K562 (cell line): ENCODE measurements at regions not wholly inside any gene's neighbourhood (a gene's known extent, or its start where the extent isn't known, plus 50 kb on each side); places are given as distances from the start of the nearest gene placed in this dataset.
A peak's percentile ranks its signal among the peaks of the same experiment; 100 is the strongest.

Source experiments
- ARID1B ChIP-seq: fragments of 450-650 bp; IDR thresholded peaks from 2 replicates; pipeline ENCODE4 v1.6.1; 2016; ENCODE audit warnings: antibody characterized with exemption, mild to moderate bottlenecking, inconsistent platforms
- CHD4 ChIP-seq: fragments of 200-600 bp; sonication (generic); IDR thresholded peaks from 3 replicates; pipeline ENCODE4 v1.6.1; 2012; ENCODE audit warnings: low read depth, mild to moderate bottlenecking, mixed read lengths, low read length, inconsistent platforms; ENCODE audit not compliant: insufficient read depth, insufficient replicate concordance, poor library complexity, severe bottlenecking
- CTBP1 ChIP-seq: fragments of 450-650 bp; IDR thresholded peaks from 2 replicates; pipeline ENCODE4 v1.6.1; 2016; ENCODE audit warnings: borderline replicate concordance
- FOXJ3 ChIP-seq: sonication (generic); formaldehyde crosslinking; IDR thresholded peaks from 2 replicates; pipeline ENCODE4 v1.4.0; 2020; ENCODE audit warnings: mild to moderate bottlenecking, missing genetic modification reagents
- FOXK1 ChIP-seq: sonication (generic); formaldehyde crosslinking; IDR thresholded peaks from 2 replicates; pipeline ENCODE4 v1.8.0; 2022; ENCODE audit warnings: missing genetic modification reagents, mild to moderate bottlenecking, borderline replicate concordance
- HDAC6 ChIP-seq: IDR thresholded peaks from 2 replicates; pipeline ENCODE4 v1.6.1; 2012; ENCODE audit warnings: low read depth, mild to moderate bottlenecking, control low read depth, inconsistent platforms, low read length, moderate library complexity
- JUND ChIP-seq, 2 experiments: IDR thresholded peaks; 2 replicates in 1 of 2; 3 replicates in 1 of 2; pipeline ENCODE4 v1.6.1; 2011; ENCODE audit warnings: borderline replicate concordance in 2 of 2, low read depth in 2 of 2, low read length in 2 of 2, improper control_type of control experiment in 1 of 2, missing biosample characterization in 1 of 2, missing genetic modification characterization in 1 of 2, missing genetic modification reagents in 1 of 2
- MEF2D ChIP-seq: conservative IDR thresholded peaks from 2 replicates; pipeline ENCODE4 v1.6.1; 2016; ENCODE audit warnings: low read depth, missing genetic modification characterization, missing compliant biosample characterization
- MTF1 ChIP-seq: fragments of 250-450 bp; sonication (Bioruptor Pico); IDR thresholded peaks from 2 replicates; pipeline ENCODE4 v1.9.0; 2021; ENCODE audit warnings: moderate library complexity, mild to moderate bottlenecking, inconsistent platforms, borderline replicate concordance
- NONO ChIP-seq, 2 experiments: fragments of 200-400 bp in 1 of 2; fragments of 450-650 bp in 1 of 2; formaldehyde crosslinking in 1 of 2; IDR thresholded peaks; 2 replicates each; pipeline ENCODE4 v1.6.1; 2017; ENCODE audit warnings: low read depth in 2 of 2, mild to moderate bottlenecking in 2 of 2, moderate library complexity in 2 of 2, low read length in 1 of 2
- PTBP1 ChIP-seq: fragments of 200-400 bp; formaldehyde crosslinking; IDR thresholded peaks from 2 replicates; pipeline ENCODE4 v1.6.1; 2017; ENCODE audit warnings: low read depth, low read length
- PTRF ChIP-seq: fragments of 450-650 bp; IDR thresholded peaks from 2 replicates; pipeline ENCODE4 v1.6.1; 2016; ENCODE audit warnings: mild to moderate bottlenecking, missing genetic modification characterization, missing compliant biosample characterization
- SMAD2 ChIP-seq: fragments of 150-350 bp; IDR thresholded peaks from 2 replicates; pipeline ENCODE4 v1.6.1; 2014; ENCODE audit warnings: low read depth, mild to moderate bottlenecking, low read length
- STAG1 ChIP-seq: sonication (generic); formaldehyde crosslinking; IDR thresholded peaks from 2 replicates; pipeline ENCODE4 v1.5.0; 2020; ENCODE audit warnings: missing genetic modification reagents, borderline replicate concordance
- TAF9B ChIP-seq: fragments of 450-650 bp; IDR thresholded peaks from 2 replicates; pipeline ENCODE4 v1.6.1; 2018; ENCODE audit warnings: mild to moderate bottlenecking; ENCODE audit not compliant: partially characterized antibody
- ZFX ChIP-seq: sonication (generic); formaldehyde crosslinking; IDR thresholded peaks from 2 replicates; pipeline ENCODE4 v1.8.0; 2022; ENCODE audit warnings: mild to moderate bottlenecking, missing genetic modification reagents, moderate library complexity
- ZKSCAN1 ChIP-seq: fragments of 150-350 bp; IDR thresholded peaks from 2 replicates; pipeline ENCODE4 v1.6.1; 2016; ENCODE audit warnings: low read depth, low read length
- ZNF197 ChIP-seq: fragments of 200-800 bp; sonication (Bioruptor generic); IDR thresholded peaks from 2 replicates; pipeline ENCODE4 v1.6.1; 2016; ENCODE audit warnings: low read depth, missing genetic modification characterization, missing compliant biosample characterization
- ZNF354B ChIP-seq: fragments of 250-450 bp; sonication (Bioruptor Pico); IDR thresholded peaks from 2 replicates; pipeline ENCODE4 v1.4.0; 2020
- ZNF778 ChIP-seq: fragments of 450-650 bp; formaldehyde crosslinking; IDR thresholded peaks from 2 replicates; pipeline ENCODE4 v1.4.0; 2020; ENCODE audit warnings: mild to moderate bottlenecking, moderate library complexity
- TF ChIP-seq, protein P1 (sequence below): sonication (generic); formaldehyde crosslinking; IDR thresholded peaks from 2 replicates; pipeline ENCODE4 v1.8.0; 2022; ENCODE audit warnings: mild to moderate bottlenecking, missing genetic modification reagents, borderline replicate concordance
- TF ChIP-seq, protein P2 (sequence below): fragments of 450-650 bp; IDR thresholded peaks from 2 replicates; pipeline ENCODE4 v1.6.1; 2016; ENCODE audit warnings: borderline replicate concordance
- TF ChIP-seq, protein P3 (sequence below): fragments of 250-450 bp; sonication (Bioruptor Pico); IDR thresholded peaks from 2 replicates; pipeline ENCODE4 v1.5.0; 2020; ENCODE audit warnings: mild to moderate bottlenecking, borderline replicate concordance

DNA sequence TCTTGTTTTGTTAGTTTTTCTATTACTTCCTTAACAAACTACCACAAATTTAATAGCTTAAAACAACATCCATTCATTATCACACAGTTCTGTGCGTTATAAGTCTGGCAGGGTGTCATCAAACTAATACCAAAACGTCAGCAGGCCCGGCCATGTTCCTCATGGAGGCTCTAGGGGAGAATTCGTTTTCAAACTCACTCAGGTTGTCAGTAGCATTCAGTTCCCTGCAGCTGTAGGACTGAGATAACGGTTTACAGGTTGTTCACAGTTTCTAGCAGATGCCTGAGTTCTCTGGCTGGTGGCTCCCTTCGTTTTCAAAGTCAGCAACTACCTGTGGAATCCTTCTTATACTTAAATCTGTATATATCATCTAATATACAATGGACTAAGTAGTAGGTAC, 72.5 kb upstream of the PRSS16 start (continued):
- TF ChIP-seq FOXK1 (CRISPR knock-in tag) (no peak), CHD4 (no peak), ZNF778 (CRISPR knock-in tag) (no peak), STAG1 (CRISPR knock-in tag) (no peak), ZNF354B (no peak), PTRF (tag) (no peak), MTF1 (no peak), HDAC6 (no peak), MEF2D (tag) (no peak), NONO (IDR thresholded peaks at IDR 0.05; ENCODE audit: low read depth in 2 of 2, low read length in 1 of 2) (no peak), SMAD2 (no peak), TAF9B (peak; percentile 10), ARID1B (peak; percentile 91), JUND (IDR thresholded peaks at IDR 0.05; ENCODE audit: borderline replicate concordance, low read depth, low read length) (no peak), JUND (tag; IDR thresholded peaks at IDR 0.05; ENCODE audit: borderline replicate concordance, low read depth, low read length) (0 out of 3 replicates have a peak, but pooled peaks have one; percentile 17), CTBP1 (peak; percentile 81; the same call in 1 of the 2 replicates), FOXJ3 (CRISPR knock-in tag) (no peak), ZNF197 (CRISPR knock-in tag) (no peak), ZKSCAN1 (no peak), ZFX (CRISPR knock-in tag) (no peak), PTBP1 (no peak)
- TF ChIP-seq, protein P1, sequence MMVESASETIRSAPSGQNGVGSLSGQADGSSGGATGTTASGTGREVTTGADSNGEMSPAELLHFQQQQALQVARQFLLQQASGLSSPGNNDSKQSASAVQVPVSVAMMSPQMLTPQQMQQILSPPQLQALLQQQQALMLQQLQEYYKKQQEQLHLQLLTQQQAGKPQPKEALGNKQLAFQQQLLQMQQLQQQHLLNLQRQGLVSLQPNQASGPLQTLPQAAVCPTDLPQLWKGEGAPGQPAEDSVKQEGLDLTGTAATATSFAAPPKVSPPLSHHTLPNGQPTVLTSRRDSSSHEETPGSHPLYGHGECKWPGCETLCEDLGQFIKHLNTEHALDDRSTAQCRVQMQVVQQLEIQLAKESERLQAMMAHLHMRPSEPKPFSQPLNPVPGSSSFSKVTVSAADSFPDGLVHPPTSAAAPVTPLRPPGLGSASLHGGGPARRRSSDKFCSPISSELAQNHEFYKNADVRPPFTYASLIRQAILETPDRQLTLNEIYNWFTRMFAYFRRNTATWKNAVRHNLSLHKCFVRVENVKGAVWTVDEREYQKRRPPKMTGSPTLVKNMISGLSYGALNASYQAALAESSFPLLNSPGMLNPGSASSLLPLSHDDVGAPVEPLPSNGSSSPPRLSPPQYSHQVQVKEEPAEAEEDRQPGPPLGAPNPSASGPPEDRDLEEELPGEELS (CRISPR knock-in tag), result no peak
- TF ChIP-seq, protein P2, sequence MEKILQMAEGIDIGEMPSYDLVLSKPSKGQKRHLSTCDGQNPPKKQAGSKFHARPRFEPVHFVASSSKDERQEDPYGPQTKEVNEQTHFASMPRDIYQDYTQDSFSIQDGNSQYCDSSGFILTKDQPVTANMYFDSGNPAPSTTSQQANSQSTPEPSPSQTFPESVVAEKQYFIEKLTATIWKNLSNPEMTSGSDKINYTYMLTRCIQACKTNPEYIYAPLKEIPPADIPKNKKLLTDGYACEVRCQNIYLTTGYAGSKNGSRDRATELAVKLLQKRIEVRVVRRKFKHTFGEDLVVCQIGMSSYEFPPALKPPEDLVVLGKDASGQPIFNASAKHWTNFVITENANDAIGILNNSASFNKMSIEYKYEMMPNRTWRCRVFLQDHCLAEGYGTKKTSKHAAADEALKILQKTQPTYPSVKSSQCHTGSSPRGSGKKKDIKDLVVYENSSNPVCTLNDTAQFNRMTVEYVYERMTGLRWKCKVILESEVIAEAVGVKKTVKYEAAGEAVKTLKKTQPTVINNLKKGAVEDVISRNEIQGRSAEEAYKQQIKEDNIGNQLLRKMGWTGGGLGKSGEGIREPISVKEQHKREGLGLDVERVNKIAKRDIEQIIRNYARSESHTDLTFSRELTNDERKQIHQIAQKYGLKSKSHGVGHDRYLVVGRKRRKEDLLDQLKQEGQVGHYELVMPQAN, result no peak
- TF ChIP-seq, protein P3, sequence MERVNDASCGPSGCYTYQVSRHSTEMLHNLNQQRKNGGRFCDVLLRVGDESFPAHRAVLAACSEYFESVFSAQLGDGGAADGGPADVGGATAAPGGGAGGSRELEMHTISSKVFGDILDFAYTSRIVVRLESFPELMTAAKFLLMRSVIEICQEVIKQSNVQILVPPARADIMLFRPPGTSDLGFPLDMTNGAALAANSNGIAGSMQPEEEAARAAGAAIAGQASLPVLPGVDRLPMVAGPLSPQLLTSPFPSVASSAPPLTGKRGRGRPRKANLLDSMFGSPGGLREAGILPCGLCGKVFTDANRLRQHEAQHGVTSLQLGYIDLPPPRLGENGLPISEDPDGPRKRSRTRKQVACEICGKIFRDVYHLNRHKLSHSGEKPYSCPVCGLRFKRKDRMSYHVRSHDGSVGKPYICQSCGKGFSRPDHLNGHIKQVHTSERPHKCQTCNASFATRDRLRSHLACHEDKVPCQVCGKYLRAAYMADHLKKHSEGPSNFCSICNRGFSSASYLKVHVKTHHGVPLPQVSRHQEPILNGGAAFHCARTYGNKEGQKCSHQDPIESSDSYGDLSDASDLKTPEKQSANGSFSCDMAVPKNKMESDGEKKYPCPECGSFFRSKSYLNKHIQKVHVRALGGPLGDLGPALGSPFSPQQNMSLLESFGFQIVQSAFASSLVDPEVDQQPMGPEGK (CRISPR knock-in tag), result no peak
